Esophagus squamous epithelium (tissue), 4 donors: ENCODE measurements at regions not wholly inside any gene's neighbourhood (a gene's known extent, or its start where the extent isn't known, plus 50 kb on each side); places are given as distances from the start of the nearest gene placed in this dataset.

Experiments used
- CTCF ChIP-seq, 6 experiments: fragments of 450-650 bp in 4 of 6; fragments of 200-600 bp in 2 of 6; sonication (generic) in 2 of 6; IDR thresholded peaks; one replicate each; pipeline ENCODE4 v1.5.1; 2016 to 2019; ENCODE audit warnings: antibody characterized with exemption in 6 of 6, mild to moderate bottlenecking in 4 of 6, moderate library complexity in 4 of 6
- POLR2A ChIP-seq, 4 donors: fragments of 450-650 bp; IDR thresholded peaks; one replicate each; pipeline ENCODE4 v1.6.1; 2017; ENCODE audit warnings: antibody characterized with exemption in 4 of 4, mild to moderate bottlenecking in 4 of 4, moderate library complexity in 3 of 4

GRCh38 chr16:35573407-35573806 lies 2114.0 kb downstream of the TP53TG3F start:
- TF ChIP-seq CTCF (IDR thresholded peaks at IDR 0.05) (no peak), POLR2A (IDR thresholded peaks at IDR 0.05) (no peak)
